MM.1S (cell line): ENCODE measurements at regions not wholly inside any gene's neighbourhood (a gene's known extent, or its start where the extent isn't known, plus 50 kb on each side); places are given as distances from the start of the nearest gene placed in this dataset.

Experiments
- DNase-seq: peaks from one replicate; pipeline ENCODE4 v3.0.0-alpha.2; 2015
- H2AFZ ChIP-seq: fragments of 300-600 bp; sonication (generic); 2 replicates; pipeline ENCODE4 v1.6.0; 2016; ENCODE audit warnings: antibody characterized with exemption, low read length
- H3F3A ChIP-seq: fragments of 300-600 bp; sonication (generic); 2 replicates; pipeline ENCODE4 v1.6.1; 2016; ENCODE audit warnings: mild to moderate bottlenecking, antibody characterized with exemption, low read length, moderate library complexity, mixed read lengths; ENCODE audit not compliant: insufficient read depth
- H3K27ac ChIP-seq: fragments of 300-600 bp; sonication (generic); 2 replicates; pipeline ENCODE4 v1.5.1; 2016; ENCODE audit warnings: mild to moderate bottlenecking, low read length
- H3K27me3 ChIP-seq: fragments of 300-600 bp; sonication (generic); replicated peaks from 2 replicates; pipeline ENCODE4 v1.6.0; 2016; ENCODE audit warnings: low read length; ENCODE audit not compliant: insufficient read depth
- H3K36me3 ChIP-seq: fragments of 300-600 bp; sonication (generic); replicated peaks from 2 replicates; pipeline ENCODE4 v1.6.1; 2016; ENCODE audit warnings: mild to moderate bottlenecking, low read length, mixed read lengths; ENCODE audit not compliant: insufficient read depth
- H3K4me1 ChIP-seq: fragments of 300-600 bp; sonication (generic); 2 replicates; pipeline ENCODE4 v1.6.1; 2016; ENCODE audit warnings: low read length, mixed read lengths
- H3K4me2 ChIP-seq: fragments of 300-600 bp; sonication (generic); 2 replicates; pipeline ENCODE4 v1.6.0; 2016; ENCODE audit warnings: low read depth, low read length
- H3K4me3 ChIP-seq: fragments of 300-600 bp; sonication (generic); 2 replicates; pipeline ENCODE4 v1.5.1; 2016; ENCODE audit warnings: low read length, mixed read lengths
- H3K79me2 ChIP-seq: fragments of 300-600 bp; sonication (generic); 2 replicates; pipeline ENCODE4 v1.6.1; 2016; ENCODE audit warnings: mixed run types, low read length, mixed read lengths
- H3K9ac ChIP-seq: fragments of 300-600 bp; sonication (generic); 2 replicates; pipeline ENCODE4 v1.6.1; 2016; ENCODE audit warnings: low read length, mixed read lengths
- H3K9me2 ChIP-seq: fragments of 300-600 bp; sonication (generic); replicated peaks from 2 replicates; pipeline ENCODE4 v1.6.1; 2016; ENCODE audit warnings: mild to moderate bottlenecking, low read length, mixed read lengths; ENCODE audit not compliant: insufficient read depth
- H3K9me3 ChIP-seq: fragments of 300-600 bp; sonication (generic); replicated peaks from 2 replicates; pipeline ENCODE4 v1.6.1; 2016; ENCODE audit warnings: mild to moderate bottlenecking, low read length, mixed read lengths; ENCODE audit not compliant: insufficient read depth
- H4K20me1 ChIP-seq: fragments of 300-600 bp; sonication (generic); 2 replicates; pipeline ENCODE4 v1.6.1; 2016; ENCODE audit warnings: mild to moderate bottlenecking, low read length, moderate library complexity, mixed read lengths; ENCODE audit not compliant: insufficient read depth
- EZH2 ChIP-seq: fragments of 300-600 bp; sonication (generic); optimal IDR thresholded peaks from 2 replicates; pipeline ENCODE3; 2017; ENCODE audit warnings: low read depth, mild to moderate bottlenecking, antibody characterized with exemption, low read length, mixed read lengths
- EZH2phosphoT487 ChIP-seq: fragments of 300-600 bp; sonication (generic); IDR thresholded peaks from 2 replicates; pipeline ENCODE4 v1.6.1; 2018; ENCODE audit warnings: antibody characterized with exemption, low read length
- TF ChIP-seq, protein P1 (sequence below): fragments of 300-600 bp; sonication (generic); IDR thresholded peaks from 2 replicates; pipeline ENCODE4 v1.5.1; 2016; ENCODE audit warnings: antibody characterized with exemption, low read length, mixed read lengths

DNA sequence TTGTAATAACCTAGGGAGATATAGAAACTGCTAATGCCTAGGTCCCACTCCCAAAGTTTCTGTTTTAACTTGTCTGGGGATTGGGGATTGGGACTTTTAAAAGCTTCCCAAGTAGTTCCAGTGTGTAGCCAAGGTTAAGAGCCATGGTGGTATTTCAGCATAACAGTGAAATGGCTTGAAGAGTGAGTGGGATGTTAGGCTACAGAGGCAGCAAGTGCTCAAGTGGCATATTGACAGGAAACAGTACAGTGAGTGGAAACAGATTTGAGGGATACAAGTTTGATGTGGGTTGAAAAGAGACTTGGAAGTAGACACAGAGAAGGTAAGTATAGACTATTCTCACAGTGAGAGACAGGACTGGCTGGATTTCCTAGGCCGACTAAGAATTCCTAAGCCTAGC, 217.6 kb upstream of the CNKSR2 start:
- no peak overlapping the region for H3K4me3 ChIP-seq
- H3K4me2 ChIP-seq, result no peak overlapping the region
- no peaks in the 10 kb centered on the region for H3K79me2 ChIP-seq
- no peaks in the 10 kb centered on the region for H3K36me3 ChIP-seq
- H2AFZ ChIP-seq, result no peak overlapping the region
- no peaks in the 10 kb centered on the region for H3K9me2 ChIP-seq
- no peaks in the 10 kb centered on the region for H3K4me1 ChIP-seq
- H3F3A ChIP-seq, result no peaks in the 10 kb centered on the region
- no peak for DNase-seq
- TF ChIP-seq EZH2 (no peak), EZH2phosphoT487 (no peak)
- TF ChIP-seq, protein P1, sequence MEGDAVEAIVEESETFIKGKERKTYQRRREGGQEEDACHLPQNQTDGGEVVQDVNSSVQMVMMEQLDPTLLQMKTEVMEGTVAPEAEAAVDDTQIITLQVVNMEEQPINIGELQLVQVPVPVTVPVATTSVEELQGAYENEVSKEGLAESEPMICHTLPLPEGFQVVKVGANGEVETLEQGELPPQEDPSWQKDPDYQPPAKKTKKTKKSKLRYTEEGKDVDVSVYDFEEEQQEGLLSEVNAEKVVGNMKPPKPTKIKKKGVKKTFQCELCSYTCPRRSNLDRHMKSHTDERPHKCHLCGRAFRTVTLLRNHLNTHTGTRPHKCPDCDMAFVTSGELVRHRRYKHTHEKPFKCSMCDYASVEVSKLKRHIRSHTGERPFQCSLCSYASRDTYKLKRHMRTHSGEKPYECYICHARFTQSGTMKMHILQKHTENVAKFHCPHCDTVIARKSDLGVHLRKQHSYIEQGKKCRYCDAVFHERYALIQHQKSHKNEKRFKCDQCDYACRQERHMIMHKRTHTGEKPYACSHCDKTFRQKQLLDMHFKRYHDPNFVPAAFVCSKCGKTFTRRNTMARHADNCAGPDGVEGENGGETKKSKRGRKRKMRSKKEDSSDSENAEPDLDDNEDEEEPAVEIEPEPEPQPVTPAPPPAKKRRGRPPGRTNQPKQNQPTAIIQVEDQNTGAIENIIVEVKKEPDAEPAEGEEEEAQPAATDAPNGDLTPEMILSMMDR, result no peak
- H3K27ac ChIP-seq, result no peak overlapping the region
- H3K27me3 ChIP-seq, result no peaks in the 10 kb centered on the region
- no peaks in the 10 kb centered on the region for H4K20me1 ChIP-seq
- no peaks in the 10 kb centered on the region for H3K9me3 ChIP-seq
- no peak overlapping the region for H3K9ac ChIP-seq

DNA sequence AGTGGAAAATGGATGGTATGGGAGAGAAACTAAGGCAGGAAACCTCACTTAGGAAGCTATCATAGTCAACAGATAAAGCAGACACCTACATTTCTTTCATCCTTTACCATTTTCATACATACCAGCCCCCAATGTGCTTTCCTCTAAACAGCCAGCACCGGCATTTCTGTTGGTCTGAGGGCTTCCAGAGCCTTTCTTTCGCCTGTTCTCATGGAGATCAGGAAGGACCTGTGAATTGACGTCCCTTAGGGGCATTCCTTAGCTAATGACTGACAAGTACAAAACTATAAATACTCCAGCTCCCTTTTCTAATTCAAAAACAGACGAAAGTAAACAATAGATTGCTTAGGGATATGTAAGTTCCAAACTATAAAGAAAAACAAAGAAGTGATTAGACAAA, 215.5 kb upstream of the CNKSR2 start:
- Histone ChIP-seq H3K9ac (no peak overlapping the region), H4K20me1 (no peaks in the 10 kb centered on the region)

DNA sequence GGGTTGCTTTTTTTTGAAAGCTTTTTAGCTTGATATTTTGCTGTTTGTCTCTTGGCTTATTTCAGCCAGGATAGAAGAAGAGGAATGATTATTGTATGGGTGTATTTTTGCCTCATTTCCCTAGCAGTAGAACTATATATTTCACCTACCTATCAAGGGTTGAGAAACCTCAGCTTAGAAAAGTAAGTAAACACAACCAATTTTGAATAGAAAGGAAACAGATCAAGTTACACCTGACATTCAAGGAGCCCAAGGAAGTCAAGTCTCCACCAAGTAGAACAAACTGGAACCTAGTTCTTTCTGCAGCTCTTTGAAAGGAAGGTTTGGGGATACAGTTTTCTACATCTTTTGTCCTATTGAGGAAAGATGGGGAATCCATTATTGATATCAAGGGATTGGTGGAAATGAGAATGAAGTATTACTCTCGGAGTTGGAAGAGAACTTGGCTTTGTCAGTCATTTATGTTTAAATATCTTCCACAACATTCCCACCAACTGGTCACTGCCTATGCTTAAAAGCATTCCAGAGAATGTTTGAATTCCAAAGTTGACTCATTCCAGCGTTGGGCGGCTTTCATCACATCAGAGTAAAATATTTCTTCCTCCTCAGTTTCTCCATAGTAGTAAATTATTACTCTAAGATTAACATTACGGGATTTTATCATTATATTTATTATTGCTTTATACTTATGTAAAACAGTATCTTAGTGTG, 207.8 kb upstream of the CNKSR2 start:
- Histone ChIP-seq H3K36me3 (no peaks in the 10 kb centered on the region), H3K4me2 (no peak overlapping the region), H3K4me3 (no peak overlapping the region), H3K27ac (no peak overlapping the region), H3K9ac (no peak overlapping the region), H3K4me1 (no peaks in the 10 kb centered on the region), H3K79me2 (no peaks in the 10 kb centered on the region), H3K9me2 (no peaks in the 10 kb centered on the region), H3K27me3 (no peaks in the 10 kb centered on the region), H4K20me1 (no peaks in the 10 kb centered on the region), H3F3A (no peaks in the 10 kb centered on the region), H3K9me3 (no peaks in the 10 kb centered on the region), H2AFZ (no peak overlapping the region)
- DNase-seq, result no peak
- TF ChIP-seq, protein P1, result no peak
- TF ChIP-seq EZH2 (no peak), EZH2phosphoT487 (no peak)

More for the DNA sequence above, 215.5 kb upstream of the CNKSR2 start:
- no peaks in the 10 kb centered on the region for H3K9me3 ChIP-seq
- no peak overlapping the region for H3K27ac ChIP-seq
- TF ChIP-seq, protein P1, result no peak
- TF ChIP-seq EZH2phosphoT487 (no peak), EZH2 (no peak)
- H3K4me1 ChIP-seq, result no peaks in the 10 kb centered on the region
- H3K9me2 ChIP-seq, result no peaks in the 10 kb centered on the region
- no peaks in the 10 kb centered on the region for H3K36me3 ChIP-seq
- no peaks in the 10 kb centered on the region for H3F3A ChIP-seq
- H3K27me3 ChIP-seq, result no peaks in the 10 kb centered on the region
- H2AFZ ChIP-seq, result no peak overlapping the region
- H3K79me2 ChIP-seq, result no peaks in the 10 kb centered on the region
- H3K4me3 ChIP-seq, result no peak overlapping the region
- DNase-seq, result no peak
- H3K4me2 ChIP-seq, result no peak overlapping the region
